Effector memory CD4-positive, alpha-beta T cell (primary cell): ENCODE measurements at regions not wholly inside any gene's neighbourhood (a gene's known extent, or its start where the extent isn't known, plus 50 kb on each side); places are given as distances from the start of the nearest gene placed in this dataset.

Experiments used
- DNase-seq, 3 donors: peaks; one replicate each; pipeline ENCODE4 v3.0.0-alpha.2; 2020
- H3K27ac ChIP-seq: 2 replicates; pipeline ENCODE4 v1.7.0; 2013; ENCODE audit warnings: mild to moderate bottlenecking, low read length, moderate library complexity; ENCODE audit not compliant: insufficient read depth, poor library complexity, severe bottlenecking
- H3K27me3 ChIP-seq: replicated peaks from 2 replicates; pipeline ENCODE4 v1.7.0; 2013; ENCODE audit warnings: mild to moderate bottlenecking, low read length; ENCODE audit not compliant: insufficient read depth, control insufficient read depth, poor library complexity, severe bottlenecking
- H3K36me3 ChIP-seq: 2 replicates; pipeline ENCODE4 v1.7.0; 2013; ENCODE audit warnings: mild to moderate bottlenecking, low read length, moderate library complexity; ENCODE audit not compliant: control insufficient read depth, insufficient read depth
- H3K4me1 ChIP-seq: 2 replicates; pipeline ENCODE4 v1.7.0; 2013; ENCODE audit warnings: low read length, mild to moderate bottlenecking; ENCODE audit not compliant: control insufficient read depth, insufficient read depth, poor library complexity, severe bottlenecking
- H3K4me3 ChIP-seq: 2 replicates; pipeline ENCODE4 v1.7.0; 2013; ENCODE audit warnings: low read length, low read depth, mild to moderate bottlenecking; ENCODE audit not compliant: insufficient read depth, poor library complexity, severe bottlenecking
- H3K9me3 ChIP-seq: 2 replicates; pipeline ENCODE4 v1.7.0; 2013; ENCODE audit warnings: mild to moderate bottlenecking, low read length, moderate library complexity; ENCODE audit not compliant: control insufficient read depth

DNA sequence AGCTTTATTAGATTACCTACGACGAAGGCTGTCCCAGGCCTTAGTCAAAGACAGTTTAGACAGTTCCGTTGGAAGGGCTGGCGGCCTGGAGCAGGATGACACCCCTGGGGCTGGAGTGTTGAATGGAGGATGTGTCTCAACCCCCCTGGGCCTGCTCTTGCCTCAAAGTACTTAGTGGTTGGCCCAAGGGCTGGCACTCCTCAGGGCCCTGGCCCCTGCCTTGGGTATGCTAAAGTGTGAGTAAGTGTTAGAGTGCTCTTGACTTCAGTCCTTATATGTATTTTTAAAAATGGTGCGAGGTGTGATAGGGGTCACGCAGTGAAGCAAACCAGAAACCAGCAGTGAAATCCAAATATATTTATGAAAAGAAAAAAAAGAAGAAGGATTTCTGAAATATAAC lies 261.6 kb downstream of the KTN1 start:
- DNase-seq = no peak
- H3K4me3 ChIP-seq = no peak overlapping the region
- no peaks in the 10 kb centered on the region for H3K36me3 ChIP-seq
- no peaks in the 10 kb centered on the region for H3K9me3 ChIP-seq
- no peaks in the 10 kb centered on the region for H3K27me3 ChIP-seq
- H3K4me1 ChIP-seq = no peaks in the 10 kb centered on the region
- no peak overlapping the region for H3K27ac ChIP-seq

DNA sequence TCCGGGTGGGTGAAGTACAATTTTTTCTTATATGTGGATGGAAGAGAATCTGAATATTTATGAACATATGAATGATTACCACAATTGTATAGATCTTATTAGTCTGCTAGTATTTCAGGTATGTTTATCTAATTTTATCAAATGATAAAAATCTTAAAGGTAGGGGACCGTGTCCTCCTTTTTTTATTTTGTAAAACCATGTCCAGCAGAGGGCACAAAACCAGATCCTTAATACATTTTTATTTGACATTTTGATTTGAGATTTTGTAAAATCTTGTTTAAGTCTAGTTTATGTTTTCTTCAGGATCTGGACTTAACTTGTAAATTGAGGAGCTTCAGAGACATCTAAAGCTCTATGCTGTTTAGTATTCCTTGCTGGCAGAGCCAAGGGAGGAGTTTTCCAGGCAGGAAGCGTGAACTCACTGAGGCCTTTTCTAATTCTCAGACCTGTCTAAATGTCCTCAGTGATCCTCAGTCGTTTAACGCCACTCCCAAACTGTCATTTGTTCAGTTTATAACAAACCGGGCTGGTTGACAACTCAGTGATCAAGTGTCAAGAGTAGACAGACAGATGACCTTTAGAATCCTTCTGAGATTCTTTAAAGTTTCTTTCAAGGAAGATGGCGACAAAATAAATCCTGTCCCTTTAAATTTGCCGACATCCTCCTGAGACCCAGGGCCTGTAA lies 263.9 kb downstream of the KTN1 start:
- DNase-seq = no peak
- no peaks in the 10 kb centered on the region for H3K9me3 ChIP-seq

DNA sequence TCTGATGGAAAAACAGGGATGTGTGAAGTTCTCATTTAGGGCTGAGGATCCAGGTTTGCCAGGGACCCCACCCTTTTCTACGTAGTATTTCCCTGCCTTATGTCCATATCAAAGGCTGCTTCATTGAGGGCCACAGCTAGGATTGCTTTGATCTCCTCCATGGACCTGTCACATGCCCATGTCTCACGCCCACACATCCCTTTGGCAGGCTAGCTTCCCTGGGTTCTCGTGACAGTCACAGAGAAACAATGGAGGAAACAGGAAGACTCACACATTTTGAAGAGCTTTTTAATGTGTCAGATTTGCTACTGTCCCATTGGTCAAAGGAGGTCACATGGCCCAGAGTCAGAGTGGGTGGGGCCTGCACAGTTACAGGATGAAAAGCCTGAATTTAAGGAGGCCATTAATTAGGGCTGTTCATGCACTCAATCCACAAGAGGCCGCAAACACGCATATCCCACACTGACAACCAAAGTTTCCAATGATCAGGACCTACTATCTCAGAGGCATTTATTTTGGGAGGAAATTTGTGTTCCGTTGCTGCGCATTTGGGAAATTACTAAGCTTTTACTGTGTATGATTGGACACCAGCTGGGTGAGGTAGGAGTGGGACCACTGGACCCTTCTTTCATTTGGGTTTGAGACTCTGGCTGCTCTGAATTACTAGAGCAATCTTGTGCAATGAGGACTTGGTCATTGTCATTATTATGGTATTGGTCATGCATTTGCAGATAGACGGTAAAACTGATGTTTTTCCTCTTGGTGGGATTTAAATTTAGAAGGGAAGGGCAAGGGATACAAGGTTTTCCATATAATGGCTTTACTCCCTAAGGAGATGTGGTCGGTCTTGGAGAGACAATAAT lies 266.2 kb downstream of the KTN1 start:
- no peaks in the 10 kb centered on the region for H3K36me3 ChIP-seq
- no peaks in the 10 kb centered on the region for H3K27me3 ChIP-seq
- H3K4me1 ChIP-seq = no peaks in the 10 kb centered on the region
- no peak for DNase-seq
- no peak overlapping the region for H3K27ac ChIP-seq
- H3K4me3 ChIP-seq = no peak overlapping the region
- no peaks in the 10 kb centered on the region for H3K9me3 ChIP-seq

More for the DNA sequence above, 263.9 kb downstream of the KTN1 start:
- H3K36me3 ChIP-seq = no peaks in the 10 kb centered on the region
- no peak overlapping the region for H3K27ac ChIP-seq
- H3K27me3 ChIP-seq = no peaks in the 10 kb centered on the region
- no peaks in the 10 kb centered on the region for H3K4me1 ChIP-seq
- H3K4me3 ChIP-seq = no peak overlapping the region

DNA sequence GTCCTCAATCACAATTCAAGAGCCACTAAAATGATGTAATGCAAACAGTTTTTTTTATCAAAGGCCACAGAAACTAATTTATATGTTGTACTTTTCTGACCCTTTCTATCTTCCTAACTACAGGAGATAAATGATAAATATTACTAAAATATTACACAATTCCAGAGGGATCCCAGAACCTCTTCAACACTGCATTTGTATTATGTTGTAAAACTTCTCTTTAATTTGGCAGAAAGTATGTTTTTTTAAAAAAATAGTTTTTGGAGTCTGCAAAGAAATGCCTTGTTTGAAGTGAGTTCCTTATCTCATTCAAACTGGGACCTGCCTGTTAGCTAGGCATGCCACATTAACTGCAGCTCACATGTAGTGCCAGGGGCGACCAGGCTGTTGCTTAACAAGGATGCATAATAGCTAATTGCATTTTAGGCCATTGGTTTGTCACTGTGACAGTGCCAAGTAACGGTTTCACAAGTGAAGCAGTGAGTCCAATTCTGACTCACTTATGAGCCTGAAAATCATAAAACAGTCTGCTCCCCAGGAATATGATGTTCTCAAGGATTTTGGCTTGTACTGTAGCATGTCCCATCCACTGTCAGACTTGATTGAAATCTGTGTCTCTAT lies 266.9 kb downstream of the KTN1 start:
- Histone ChIP-seq H3K9me3 (no peaks in the 10 kb centered on the region), H3K27me3 (no peaks in the 10 kb centered on the region), H3K36me3 (no peaks in the 10 kb centered on the region), H3K27ac (no peak overlapping the region), H3K4me1 (no peaks in the 10 kb centered on the region), H3K4me3 (no peak overlapping the region)
- no peak for DNase-seq

DNA sequence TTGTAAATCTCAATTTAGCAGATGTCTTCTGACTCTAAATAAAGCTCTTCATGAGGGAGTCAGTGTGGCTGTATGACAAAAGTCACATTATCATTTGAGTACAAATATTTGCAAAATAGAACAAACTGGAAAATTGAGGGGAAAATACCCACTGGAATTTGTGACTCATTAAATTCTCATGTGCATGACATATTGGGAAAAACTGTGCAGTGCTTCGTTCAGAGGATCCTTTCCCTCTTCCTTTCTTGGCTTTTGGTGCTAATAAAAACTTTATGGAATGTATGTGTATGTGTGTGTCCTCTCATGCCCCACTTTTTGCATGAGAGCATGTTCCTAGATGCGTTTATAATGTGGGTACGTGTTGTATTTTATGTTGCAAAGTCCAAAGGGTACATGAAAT lies 267.8 kb downstream of the KTN1 start:
- no peak for DNase-seq
- Histone ChIP-seq H3K4me1 (no peaks in the 10 kb centered on the region), H3K36me3 (no peaks in the 10 kb centered on the region), H3K27ac (no peak overlapping the region), H3K4me3 (no peak overlapping the region), H3K27me3 (no peaks in the 10 kb centered on the region), H3K9me3 (no peaks in the 10 kb centered on the region)

DNA sequence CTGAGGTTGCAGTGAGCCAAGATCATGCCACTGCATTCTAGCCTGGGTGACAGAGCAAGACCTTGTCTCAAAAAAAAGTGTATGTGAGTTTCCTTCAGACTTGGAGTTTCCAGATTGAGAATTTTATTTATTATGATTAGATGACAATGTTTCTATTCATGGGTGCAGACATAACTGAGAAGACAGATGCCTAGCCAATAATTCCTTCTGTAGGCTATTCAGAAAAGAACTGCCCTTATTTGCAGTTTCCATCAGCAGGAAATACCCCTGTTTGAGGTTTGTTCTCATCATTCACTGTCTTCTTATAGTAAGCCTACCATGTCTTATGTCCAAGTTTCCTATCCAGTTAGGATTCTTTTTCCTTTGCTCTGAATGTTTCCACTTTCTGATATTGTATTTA lies 269.0 kb downstream of the KTN1 start:
- H3K4me3 ChIP-seq = no peak overlapping the region
- H3K4me1 ChIP-seq = no peaks in the 10 kb centered on the region
- H3K27ac ChIP-seq = no peak overlapping the region
- DNase-seq = no peak
- no peaks in the 10 kb centered on the region for H3K27me3 ChIP-seq
- H3K9me3 ChIP-seq = no peaks in the 10 kb centered on the region
- no peaks in the 10 kb centered on the region for H3K36me3 ChIP-seq

GRCh38 chr14:55849833-55850232 lies 268.4 kb upstream of the PELI2 start:
- Histone ChIP-seq H3K4me1 (no peaks in the 10 kb centered on the region), H3K27ac (no peak overlapping the region), H3K9me3 (no peaks in the 10 kb centered on the region), H3K4me3 (no peak overlapping the region), H3K27me3 (no peaks in the 10 kb centered on the region), H3K36me3 (no peaks in the 10 kb centered on the region)
- DNase-seq = no peak

DNA sequence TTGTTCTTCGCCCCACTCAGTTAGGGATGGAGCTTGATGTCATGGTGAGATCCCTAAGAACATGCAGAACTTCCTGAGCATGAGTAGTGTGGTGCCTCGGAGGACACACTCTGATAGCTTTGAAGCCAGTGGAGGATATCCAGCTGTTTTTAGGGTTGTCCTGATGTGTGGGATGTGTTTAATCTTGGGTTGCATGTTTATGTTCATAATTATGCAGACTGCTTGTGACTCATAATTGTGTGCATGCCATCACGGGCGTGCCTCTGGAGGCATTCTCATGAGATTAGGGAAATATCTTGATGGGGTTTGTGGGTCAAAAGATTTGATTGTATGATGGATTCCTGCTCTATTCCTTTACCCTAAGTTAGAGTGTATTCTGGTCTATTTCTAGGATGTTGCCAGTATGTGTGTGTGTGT lies 267.4 kb upstream of the PELI2 start:
- no peak for DNase-seq
- H3K27ac ChIP-seq = no peak overlapping the region

GRCh38 chr14:55851301-55851700 lies 266.9 kb upstream of the PELI2 start:
- no peaks in the 10 kb centered on the region for H3K36me3 ChIP-seq
- H3K9me3 ChIP-seq = no peaks in the 10 kb centered on the region

More for the DNA sequence above, 267.4 kb upstream of the PELI2 start:
- H3K9me3 ChIP-seq = no peaks in the 10 kb centered on the region
- no peaks in the 10 kb centered on the region for H3K4me1 ChIP-seq
- H3K36me3 ChIP-seq = no peaks in the 10 kb centered on the region
- no peak overlapping the region for H3K4me3 ChIP-seq
- H3K27me3 ChIP-seq = no peaks in the 10 kb centered on the region

GRCh38 chr14:55851961-55852360 lies 266.2 kb upstream of the PELI2 start:
- no peak overlapping the region for H3K27ac ChIP-seq
- H3K36me3 ChIP-seq = no peaks in the 10 kb centered on the region
- no peaks in the 10 kb centered on the region for H3K27me3 ChIP-seq
- no peaks in the 10 kb centered on the region for H3K9me3 ChIP-seq
- H3K4me1 ChIP-seq = no peaks in the 10 kb centered on the region
- no peak for DNase-seq
- H3K4me3 ChIP-seq = no peak overlapping the region

More at GRCh38 chr14:55851301-55851700, 266.9 kb upstream of the PELI2 start:
- H3K27me3 ChIP-seq = no peaks in the 10 kb centered on the region
- no peak for DNase-seq
- no peak overlapping the region for H3K4me3 ChIP-seq
- no peaks in the 10 kb centered on the region for H3K4me1 ChIP-seq
- H3K27ac ChIP-seq = no peak overlapping the region
